OCI-LY7 (cell line): ENCODE measurements at regions not wholly inside any gene's neighbourhood (a gene's known extent, or its start where the extent isn't known, plus 50 kb on each side); places are given as distances from the start of the nearest gene placed in this dataset.

Source experiments
- BruUV-seq: library from RNA; stranded (reverse); fragments of 400-500 nt; replicated peaks from 2 replicates; lab custom pipeline; 2021; lab: Mats Ljungman, UMichigan
- CTCF ChIA-PET: fragments of 300-600 bp; sonication (Branson Sonifier 250); formaldehyde crosslinking; loops from one replicate; lab custom pipeline; 2022; ENCODE audit warnings: antibody characterized with exemption; ENCODE audit not compliant: unreplicated experiment; lab: Charles Lee
- POLR2A ChIA-PET: fragments of 300-600 bp; sonication (Branson Sonifier 250); formaldehyde crosslinking; loops from one replicate; lab custom pipeline; 2022; ENCODE audit warnings: antibody characterized with exemption; lab: Charles Lee
- DNase-seq: peaks from one replicate; pipeline ENCODE4 v3.0.0-alpha.2; 2015; ENCODE audit warnings: low spot score
- H2AFZ ChIP-seq: fragments of 200-600 bp; sonication (generic), shearing (Covaris generic); 2 replicates; pipeline ENCODE4 v1.6.1; 2014; ENCODE audit warnings: mild to moderate bottlenecking, antibody characterized with exemption, low read length, moderate library complexity
- H3K27ac ChIP-seq: fragments of 200-600 bp; sonication (generic); 2 replicates; pipeline ENCODE4 v1.5.1; 2014; ENCODE audit warnings: mixed run types, low read depth, mild to moderate bottlenecking, moderate library complexity, low read length, inconsistent platforms; ENCODE audit not compliant: poor library complexity, severe bottlenecking
- H3K36me3 ChIP-seq: fragments of 200-600 bp; sonication (generic); 2 replicates; pipeline ENCODE4 v1.6.1; 2014; ENCODE audit warnings: mild to moderate bottlenecking, antibody characterized with exemption, low read length, moderate library complexity, mixed read lengths; ENCODE audit not compliant: insufficient read depth
- H3K4me1 ChIP-seq: fragments of 200-600 bp; sonication (generic); 2 replicates; pipeline ENCODE4 v1.5.1; 2014; ENCODE audit warnings: mild to moderate bottlenecking, low read length; ENCODE audit not compliant: insufficient read depth, poor library complexity, severe bottlenecking
- H3K4me2 ChIP-seq: fragments of 200-600 bp; sonication (generic); 2 replicates; pipeline ENCODE4 v1.6.1; 2014; ENCODE audit warnings: mild to moderate bottlenecking, low read length
- H3K4me3 ChIP-seq: fragments of 200-600 bp; sonication (generic); 2 replicates; pipeline ENCODE4 v1.5.1; 2014; ENCODE audit warnings: mild to moderate bottlenecking, low read depth, low read length; ENCODE audit not compliant: poor library complexity, severe bottlenecking
- H3K79me2 ChIP-seq: fragments of 200-600 bp; sonication (generic); 2 replicates; pipeline ENCODE4 v1.6.1; 2016; ENCODE audit warnings: low read depth, mild to moderate bottlenecking, low read length, moderate library complexity, mixed read lengths; ENCODE audit not compliant: insufficient read depth
- H3K9me2 ChIP-seq: fragments of 200-600 bp; sonication (generic); 2 replicates; pipeline ENCODE4 v1.6.1; 2016; ENCODE audit warnings: mild to moderate bottlenecking, low read length, mixed read lengths; ENCODE audit not compliant: insufficient read depth
- H3K9me3 ChIP-seq: fragments of 200-600 bp; sonication (generic); 2 replicates; pipeline ENCODE4 v1.6.1; 2014; ENCODE audit warnings: mild to moderate bottlenecking, mixed run types, low read length, mixed read lengths
- H4K20me1 ChIP-seq: fragments of 200-600 bp; sonication (generic); 2 replicates; pipeline ENCODE4 v1.6.1; 2014; ENCODE audit warnings: mild to moderate bottlenecking, antibody characterized with exemption, low read length, moderate library complexity, mixed read lengths; ENCODE audit not compliant: insufficient read depth
- CTCF ChIP-seq: fragments of 200-600 bp; sonication (generic); conservative IDR thresholded peaks from 2 replicates; pipeline ENCODE4 v1.5.1; 2014; ENCODE audit warnings: mild to moderate bottlenecking, antibody characterized with exemption, low read length, moderate library complexity, mixed read lengths
- EZH2phosphoT487 ChIP-seq: fragments of 200-600 bp; sonication (generic); IDR thresholded peaks from 2 replicates; pipeline ENCODE4 v1.6.1; 2018; ENCODE audit warnings: low read depth, borderline replicate concordance, mild to moderate bottlenecking, mixed run types, antibody characterized with exemption, low read length, moderate library complexity, mixed read lengths
- intact Hi-C: fragments of 100-400 bp; cut with micrococcal nuclease; formaldehyde crosslinking; loops from one replicate; pipeline ENCODE4 v1.10.0; 2022; ENCODE audit not compliant: unreplicated experiment

GRCh38 chr11:119894916-119895315, 165.9 kb upstream of the NECTIN1 start:
- TF ChIP-seq CTCF (no peak), EZH2phosphoT487 (no peak)
- no peaks in the 10 kb centered on the region for H3K9me2 ChIP-seq
- POLR2A ChIA-PET, result no interaction called here
- DNase-seq, result no peak
- H3K36me3 ChIP-seq, result no peaks in the 10 kb centered on the region
- H3K4me2 ChIP-seq, result no peak overlapping the region
- H3K79me2 ChIP-seq, result no peaks in the 10 kb centered on the region
- no peaks in the 10 kb centered on the region for H4K20me1 ChIP-seq
- CTCF ChIA-PET, result no interaction called here
- no peaks in the 10 kb centered on the region for H3K9me3 ChIP-seq
- no peak overlapping the region for H3K4me3 ChIP-seq
- BruUV-seq, result no TSS peak
- intact Hi-C loops, result no loop called here
- H3K27ac ChIP-seq, result no peak overlapping the region
- peaks cover 7% of the 10 kb centered on the region for H3K4me1 ChIP-seq
- no peak overlapping the region for H2AFZ ChIP-seq

- TF ChIP-seq EZH2phosphoT487 (no peak), CTCF (no peak)
- no TSS peak for BruUV-seq
- no peak overlapping the region for H3K27ac ChIP-seq
- ChIA-PET POLR2A (no interaction called here), CTCF (no interaction called here)
- no peaks in the 10 kb centered on the region for H3K79me2 ChIP-seq
- peaks cover 7% of the 10 kb centered on the region for H3K4me1 ChIP-seq
- DNase-seq, result no peak
- intact Hi-C loops, result no loop called here
- H3K4me3 ChIP-seq, result no peak overlapping the region
- no peak overlapping the region for H3K4me2 ChIP-seq
- no peaks in the 10 kb centered on the region for H3K9me3 ChIP-seq
- H3K9me2 ChIP-seq, result no peaks in the 10 kb centered on the region
- no peak overlapping the region for H2AFZ ChIP-seq
- no peaks in the 10 kb centered on the region for H3K36me3 ChIP-seq
- H4K20me1 ChIP-seq, result no peaks in the 10 kb centered on the region
Measured at GRCh38 chr11:119892311-119892808, 163.4 kb upstream of the NECTIN1 start.

GRCh38 chr11:119891055-119891768, 162.2 kb upstream of the NECTIN1 start:
- Histone ChIP-seq H2AFZ (no peak overlapping the region), H3K9me2 (no peaks in the 10 kb centered on the region), H4K20me1 (no peaks in the 10 kb centered on the region), H3K4me3 (no peak overlapping the region), H3K9me3 (no peaks in the 10 kb centered on the region), H3K4me2 (no peak overlapping the region), H3K4me1 (peaks cover 4% of the 10 kb centered on the region), H3K79me2 (no peaks in the 10 kb centered on the region), H3K27ac (no peak overlapping the region), H3K36me3 (no peaks in the 10 kb centered on the region)
- POLR2A ChIA-PET, result interaction anchor here (0.6 kb wide), 1 partner anchor 286 kb away, joined by 3 read pairs; no protein-coding TSS in a partner anchor
- CTCF ChIA-PET, result interaction anchor here (0.5 kb wide), 1 partner anchor 217 kb away, joined by 6 read pairs; no protein-coding TSS in a partner anchor
- intact Hi-C loops, result no loop called here
- TF ChIP-seq EZH2phosphoT487 (no peak), CTCF (no peak)
- no TSS peak for BruUV-seq
- DNase-seq, result no peak
